ENCODE measurements at regions not wholly inside any gene's neighbourhood (a gene's known extent, or its start where the extent isn't known, plus 50 kb on each side); places are given as distances from the start of the nearest gene placed in this dataset.

DNA sequence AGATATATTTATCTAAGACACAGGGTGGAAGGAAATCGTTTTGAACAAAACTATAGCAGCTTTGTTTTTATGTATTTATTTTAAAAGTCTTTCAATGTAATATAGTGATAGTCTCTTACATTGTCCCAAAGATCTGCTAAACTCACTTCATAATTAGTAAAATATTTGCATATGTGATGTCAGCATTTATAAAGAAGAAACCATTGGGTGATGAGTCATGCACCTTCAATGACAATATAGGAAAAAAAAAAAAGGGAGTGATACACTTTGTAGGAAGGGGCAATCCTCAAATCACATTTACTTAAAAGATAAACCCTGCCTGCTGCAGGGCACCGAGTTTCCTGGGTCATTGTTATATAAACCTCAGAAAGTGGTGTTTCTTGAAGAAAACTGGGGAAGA, 112.4 kb upstream of the SEMA3C start:
- intact Hi-C loops (cut with micrococcal nuclease; ENCODE audit: unreplicated experiment) (no loop called here), in situ Hi-C loops (cut with HindIII; ENCODE audit: extremely low pct_ligation_motif_present, low pct_unique_long_range_greater_than_20kb) (no loop called here)
- TF ChIP-seq ZBTB7A (CRISPR knock-in tag; IDR thresholded peaks at IDR 0.05) (no peak), ZSCAN9 (CRISPR knock-in tag; IDR thresholded peaks at IDR 0.05; ENCODE audit: borderline replicate concordance) (no peak), ZNF350 (CRISPR knock-in tag; IDR thresholded peaks at IDR 0.05; ENCODE audit: borderline replicate concordance, low read depth) (no peak), NR3C1 (CRISPR knock-in tag; IDR thresholded peaks at IDR 0.05) (no peak), KLF6 (CRISPR knock-in tag; IDR thresholded peaks at IDR 0.05) (no peak), ZNF598 (CRISPR knock-in tag; IDR thresholded peaks at IDR 0.05; ENCODE audit: borderline replicate concordance) (no peak), ELF3 (CRISPR knock-in tag; IDR thresholded peaks at IDR 0.05) (no peak), GABPA (IDR thresholded peaks at IDR 0.05; ENCODE audit: low read depth, low read length) (no peak), GABPA (CRISPR knock-in tag; IDR thresholded peaks at IDR 0.05; ENCODE audit: low read depth) (no peak), GLI4 (CRISPR knock-in tag; IDR thresholded peaks at IDR 0.05; ENCODE audit: borderline replicate concordance) (no peak), MTERF4 (CRISPR knock-in tag; IDR thresholded peaks at IDR 0.05) (no peak), CENPT (CRISPR knock-in tag; IDR thresholded peaks at IDR 0.05; ENCODE audit: low read depth) (no peak), POLR2AphosphoS5 (IDR thresholded peaks at IDR 0.05; ENCODE audit: low read depth, low read length) (no peak), ZC3H4 (CRISPR knock-in tag; IDR thresholded peaks at IDR 0.05; ENCODE audit: borderline replicate concordance) (no peak), SATB2 (CRISPR knock-in tag; IDR thresholded peaks at IDR 0.05) (no peak), RERE (CRISPR knock-in tag; IDR thresholded peaks at IDR 0.05; ENCODE audit: low read depth) (no peak), SIN3B (IDR thresholded peaks at IDR 0.05; ENCODE audit: low read length) (no peak)
- BruUV-seq (replicated peaks), result no TSS peak
- ChIA-PET CTCF (ENCODE audit: low intra/inter-chr PET ratio, low total read pairs) (no interaction called here), POLR2A (no interaction called here)
- Histone ChIP-seq H3K79me2 (ENCODE audit: insufficient read depth, low read length) (no peaks in the 10 kb centered on the region), H4K20me1 (ENCODE audit: insufficient read depth, low read length) (no peaks in the 10 kb centered on the region), H3K9me3 (ENCODE audit: low read length) (no peaks in the 10 kb centered on the region), H3K36me3 (replicated peaks in 1 of 2; ENCODE audit: control insufficient read depth in 1 of 2, insufficient read depth in 2 of 2, low read length in 2 of 2) (no peaks in the 10 kb centered on the region), H2AFZ (ENCODE audit: low read length) (no peak overlapping the region), H3K27me3 (ENCODE audit: control insufficient read depth in 1 of 2, insufficient read depth in 2 of 2, low read length in 2 of 2) (no peaks in the 10 kb centered on the region), H3K9ac (ENCODE audit: insufficient read depth, low read depth, low read length) (no peak overlapping the region), H3K27ac (ENCODE audit: extremely low read length, insufficient read depth, low read length) (no peak overlapping the region), H3K4me2 (ENCODE audit: low read depth, low read length) (no peak overlapping the region), H3K4me3 (replicated peaks in 1 of 3; ENCODE audit: insufficient read depth in 1 of 3, low read depth in 2 of 3, low read length in 3 of 3) (no peak overlapping the region), H3K4me1 (ENCODE audit: insufficient read depth, low read length) (no peaks in the 10 kb centered on the region)
- FAIRE-seq (no peak), DNase-seq (ENCODE audit: low spot score) (no peak), ATAC-seq (no peak)
- 0% methylated on average over 2 of the region's 2 CpGs for WGBS (ENCODE audit: low lambda C conversion rate)

All from HepG2 (cell line).